Fibroblast of skin of scalp (primary cell): ENCODE measurements at regions not wholly inside any gene's neighbourhood (a gene's known extent, or its start where the extent isn't known, plus 50 kb on each side); places are given as distances from the start of the nearest gene placed in this dataset.
"Not testable (repeated sequence)": the region's sequence is repeated elsewhere in the genome, so short reads cannot be mapped to it uniquely, and the experiment has no call there.

ENCODE experiments used
- DNase-seq: peaks from one replicate; pipeline ENCODE4 v3.0.0-alpha.2; 2013

DNA sequence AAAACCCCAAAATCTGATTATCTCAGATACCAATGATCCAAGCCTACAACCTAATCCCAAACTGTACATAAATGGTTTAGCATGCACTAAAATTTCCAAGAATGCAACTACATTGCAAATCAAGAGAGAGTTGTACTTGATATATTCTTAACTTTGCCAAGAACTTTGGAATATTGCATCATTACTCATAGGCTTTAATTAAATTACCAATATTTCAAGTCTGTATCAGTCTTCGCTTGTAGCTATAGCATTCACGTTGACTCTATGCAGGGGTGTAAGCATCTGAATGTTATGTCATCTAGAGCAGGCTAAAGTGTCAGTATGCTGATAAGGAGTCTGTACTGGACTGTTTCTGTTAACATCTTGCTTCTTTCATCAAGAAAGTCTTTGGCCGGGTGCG is 56.3 kb downstream of the FOXI3 start:
- no peak for DNase-seq

- DNase-seq: no peak
Measured at GRCh38 chr2:88377641-88377991, 74.9 kb downstream of the FOXI3 start.

DNA sequence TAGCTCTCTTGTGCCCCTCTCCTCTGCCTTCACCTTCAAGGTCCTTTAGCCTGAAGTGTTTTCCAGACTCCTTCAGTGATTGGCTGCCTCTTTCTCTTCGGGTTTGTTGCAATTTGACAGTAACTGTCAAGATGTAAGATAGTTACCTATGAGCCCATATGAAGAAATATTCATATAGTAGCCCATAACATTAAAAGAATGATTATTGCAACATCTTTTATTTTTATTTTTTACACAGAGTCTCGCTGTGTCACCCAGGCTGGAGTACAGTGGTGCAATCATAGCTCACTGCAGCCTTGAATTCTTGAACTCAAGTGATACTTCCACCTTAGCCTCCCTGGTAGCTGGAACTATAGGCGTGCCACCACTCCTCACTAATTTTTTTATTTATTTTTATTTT is 80.5 kb downstream of the FOXI3 start:
- DNase-seq: no peak

GRCh38 chr2:88365408-88365807 is 87.1 kb downstream of the FOXI3 start:
- DNase-seq: not testable (repeated sequence)

- no peak for DNase-seq
Measured at GRCh38 chr2:88355486-88355885, 97.0 kb downstream of the FOXI3 start.

DNA sequence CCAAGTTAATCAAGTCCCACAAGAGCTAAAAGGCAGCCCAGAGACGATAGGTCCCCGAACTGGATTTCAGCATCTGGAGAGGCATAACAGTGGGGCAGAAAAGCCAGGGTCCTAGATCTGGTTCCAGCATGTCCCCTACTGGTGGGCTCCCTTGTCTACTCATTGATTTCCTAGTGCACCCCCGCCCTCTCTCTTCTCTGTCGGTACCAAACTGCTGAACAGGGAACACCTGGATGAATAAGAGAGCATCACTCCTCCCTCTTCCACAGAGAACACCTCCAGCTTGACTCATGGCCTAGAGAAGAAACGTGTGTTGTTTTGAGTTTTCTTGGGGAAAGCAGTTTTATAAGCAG is 101.3 kb downstream of the FOXI3 start:
- DNase-seq: no peak

- peak; percentile 22 for DNase-seq
Measured at GRCh38 chr2:88350331-88351248, 101.9 kb downstream of the FOXI3 start.

DNA sequence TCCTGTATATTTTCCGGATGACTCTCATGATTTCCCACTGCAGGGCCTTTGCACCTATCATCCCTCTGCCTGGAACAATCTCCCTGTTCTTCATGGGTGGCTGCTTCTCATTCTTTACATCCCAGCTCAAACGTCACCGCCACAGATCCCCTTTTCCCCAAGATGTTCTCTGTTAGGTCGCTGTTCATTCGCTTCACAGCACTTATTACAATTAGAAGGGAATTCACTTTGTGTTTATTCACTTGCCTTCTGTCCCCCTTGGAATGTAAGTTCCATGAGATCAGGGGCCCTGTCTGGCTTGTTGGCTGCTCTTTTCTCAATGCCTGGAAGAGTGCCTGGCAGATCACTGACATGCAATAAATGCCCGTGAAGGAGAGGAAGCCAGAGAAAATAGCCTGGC is 106.7 kb downstream of the FOXI3 start:
- DNase-seq: no peak

DNA sequence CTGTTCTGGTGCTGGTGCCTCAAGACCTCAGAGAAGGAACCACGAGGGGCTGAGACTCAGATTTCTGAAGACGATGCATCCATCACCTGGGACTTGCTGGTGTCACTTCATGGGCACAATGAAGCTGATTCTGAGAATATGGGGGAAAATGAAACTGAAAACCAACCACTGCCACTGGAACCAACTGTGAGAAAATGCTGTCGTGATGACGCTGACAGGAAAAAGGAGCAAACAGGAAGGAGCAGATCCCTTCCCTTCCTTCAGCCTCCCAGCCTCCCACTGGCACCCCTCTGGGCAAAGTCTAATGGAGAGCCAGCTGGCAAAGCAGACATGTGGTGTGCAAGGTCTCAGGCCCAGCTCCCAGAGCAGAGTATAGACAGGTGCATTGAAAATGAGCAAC is 109.7 kb downstream of the FOXI3 start:
- DNase-seq: no peak

GRCh38 chr2:88334418-88334817 is 118.1 kb downstream of the FOXI3 start:
- DNase-seq: no peak

GRCh38 chr2:88331239-88331638 is 121.3 kb downstream of the FOXI3 start:
- DNase-seq: no peak

- DNase-seq: no peak
Measured at GRCh38 chr2:88329815-88330603, 122.5 kb downstream of the FOXI3 start.

- DNase-seq: no peak
Measured at GRCh38 chr2:88321449-88322248, 130.8 kb downstream of the FOXI3 start.

DNA sequence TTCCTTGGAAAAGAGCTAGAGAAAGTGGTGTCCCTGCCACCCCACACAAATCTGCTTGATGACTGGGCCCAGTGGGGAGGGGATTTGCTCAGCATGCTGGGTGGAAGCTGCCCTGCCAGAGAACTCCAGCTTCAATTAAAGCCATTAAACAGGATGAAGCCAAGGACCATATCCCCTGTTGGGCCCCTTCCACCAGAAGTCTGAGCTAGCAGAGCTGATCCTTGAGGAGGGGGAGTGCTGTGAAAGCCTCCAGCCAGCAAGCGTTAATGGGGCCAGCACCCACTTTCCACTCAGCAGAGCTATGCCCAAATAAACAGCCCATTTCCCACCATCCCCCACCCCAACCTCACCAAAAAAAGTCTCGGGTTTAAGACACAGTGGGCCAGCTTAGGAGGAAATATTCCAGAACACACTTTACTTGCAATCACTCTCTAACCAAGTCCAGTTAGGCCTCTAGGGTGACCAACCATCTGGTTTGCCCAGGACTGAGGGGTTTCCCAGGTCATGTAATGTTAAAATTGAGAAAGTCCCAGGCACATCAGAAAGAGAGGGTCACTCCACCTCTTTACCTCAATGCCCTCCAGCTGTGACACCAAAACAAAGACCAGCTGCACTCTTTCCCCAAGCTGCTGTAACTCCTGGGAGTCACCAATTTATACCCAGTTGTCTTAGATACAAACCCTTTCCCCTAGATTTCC is 132.3 kb downstream of the FOXI3 start:
- no peak for DNase-seq

- no peak for DNase-seq
Measured at GRCh38 chr2:88318956-88319330, 133.6 kb downstream of the FOXI3 start.

DNA sequence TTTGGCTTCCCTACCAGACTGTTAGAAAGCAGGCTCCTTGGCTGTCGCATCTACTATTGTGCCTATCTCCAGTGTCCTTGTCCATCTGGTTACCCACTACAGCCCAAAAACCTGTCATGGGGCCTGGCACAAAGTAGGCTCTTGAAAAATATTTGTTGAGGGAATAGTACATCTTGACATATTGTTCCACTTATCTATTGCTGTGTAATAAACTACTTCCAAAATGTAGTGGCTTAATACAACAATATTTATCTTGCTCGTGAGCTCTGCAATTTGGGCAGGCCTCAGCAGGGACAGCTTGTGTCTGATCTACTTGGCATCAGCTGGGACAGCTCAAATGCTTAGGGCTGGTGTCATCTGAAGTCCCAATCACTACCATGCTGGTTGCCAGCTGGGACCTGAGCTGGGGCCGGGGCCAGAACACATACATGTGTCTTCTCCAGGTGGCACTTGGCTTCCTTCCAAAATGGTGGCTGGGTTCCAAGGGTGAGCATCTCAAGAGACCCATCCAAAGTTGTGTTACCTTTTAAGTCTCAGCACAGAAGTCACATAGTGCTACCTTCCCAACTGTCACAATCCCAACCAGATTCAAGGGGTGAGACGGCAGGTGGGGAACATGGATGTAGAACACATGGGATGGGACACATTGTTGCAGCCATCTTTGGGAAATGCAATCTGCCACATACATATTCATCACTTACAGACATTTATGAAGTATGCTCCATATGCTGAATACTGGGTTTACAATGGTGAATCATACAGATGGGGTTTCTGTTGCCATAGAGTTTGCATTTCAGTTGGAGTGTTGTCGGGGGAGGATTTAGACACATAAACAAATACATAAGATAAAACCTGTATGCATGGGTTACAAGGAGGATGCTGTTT is 134.2 kb downstream of the FOXI3 start:
- DNase-seq: no peak

DNA sequence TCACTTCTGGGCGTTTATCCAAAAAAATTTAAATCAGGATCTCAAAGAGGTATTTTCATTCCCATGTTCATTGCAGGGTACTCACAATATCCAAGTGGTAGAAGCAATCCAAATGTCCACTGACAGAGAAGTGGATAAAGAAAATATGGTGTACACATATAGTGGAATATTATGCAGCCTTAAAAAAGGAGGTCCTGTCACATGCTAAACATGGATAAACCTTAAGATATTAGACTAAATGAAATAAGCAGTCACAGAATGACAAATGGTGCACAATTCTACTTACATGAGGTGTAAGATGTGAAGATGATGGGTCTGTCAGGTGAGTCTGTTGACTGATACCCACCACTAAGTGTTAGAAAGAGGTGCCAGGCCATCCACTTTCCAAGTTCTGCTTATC is 140.6 kb downstream of the THNSL2 start:
- DNase-seq: no peak

DNA sequence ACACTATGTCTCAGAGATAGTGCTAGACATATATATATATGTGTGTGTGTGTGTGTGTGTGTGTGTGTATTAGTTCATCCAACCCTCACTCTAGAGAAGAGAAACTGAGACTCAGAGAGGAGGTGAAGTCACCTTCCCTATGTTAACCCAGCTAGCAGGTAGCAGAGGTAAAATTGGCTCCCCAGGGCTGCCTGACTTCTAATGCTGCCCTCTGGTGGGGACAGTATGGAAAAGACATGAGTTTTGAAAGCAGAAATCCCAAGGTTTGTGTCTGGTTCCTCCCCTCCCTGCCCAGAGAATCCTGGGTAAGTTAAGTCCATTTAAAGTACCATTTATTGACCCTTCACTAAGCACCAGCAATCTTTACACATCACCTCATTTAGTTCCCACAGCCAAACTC is 137.7 kb downstream of the THNSL2 start:
- no peak for DNase-seq

DNA sequence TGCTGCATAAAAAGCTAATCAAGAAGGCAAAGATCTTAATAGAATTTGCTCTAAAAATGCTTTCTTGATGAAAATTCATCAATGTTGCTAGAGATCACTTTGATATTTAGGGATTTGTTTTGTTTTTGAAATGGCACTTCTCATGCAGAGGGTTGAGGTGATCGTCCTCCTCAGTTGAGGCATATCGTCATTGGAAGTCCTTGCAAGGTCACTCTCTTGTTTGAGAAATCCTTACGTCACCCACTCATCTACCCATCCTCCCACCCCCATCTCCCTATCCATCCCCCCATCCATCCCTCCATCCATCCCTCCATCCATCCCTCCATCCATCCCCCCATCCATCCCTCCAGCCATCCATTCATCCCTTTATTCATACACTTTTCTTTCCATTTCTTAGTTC is 133.7 kb downstream of the THNSL2 start:
- DNase-seq: no peak

- no peak for DNase-seq
Measured at GRCh38 chr2:88296247-88296646, 126.1 kb downstream of the THNSL2 start.

DNA sequence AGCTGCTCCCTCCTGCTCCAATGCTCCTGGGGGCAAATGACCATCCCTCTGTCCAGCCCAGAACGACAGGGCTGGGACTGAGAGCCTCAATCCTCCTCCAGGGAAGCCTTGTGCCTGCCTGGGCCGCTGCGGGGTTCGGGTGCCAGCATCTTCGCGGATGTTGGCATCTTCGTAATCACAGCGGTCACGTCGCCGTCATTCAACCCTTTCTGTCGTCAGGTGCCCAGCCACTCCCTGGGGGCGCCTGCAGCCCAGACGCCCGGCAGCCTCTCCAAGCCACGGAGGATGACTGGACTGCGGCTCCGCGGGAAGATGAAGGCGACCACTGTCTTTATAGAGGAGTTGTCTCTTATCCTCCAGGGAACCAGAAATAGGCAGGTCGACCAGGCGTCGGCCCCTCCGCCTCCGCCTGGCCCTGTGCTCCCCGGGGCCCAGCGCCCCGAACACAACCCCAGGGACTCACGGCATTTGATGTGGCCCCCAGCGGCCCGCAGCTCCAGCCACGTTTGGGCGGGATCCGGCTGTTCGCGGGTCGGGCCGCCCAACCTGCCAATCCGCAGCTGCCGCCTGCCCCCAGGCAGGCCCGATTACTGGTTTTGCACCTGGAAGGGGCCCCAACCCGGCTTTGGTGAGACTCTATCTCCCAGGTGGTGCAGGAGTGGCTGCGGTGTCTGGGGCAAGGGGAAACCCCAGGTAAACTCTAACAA is 113.9 kb downstream of the THNSL2 start:
- DNase-seq: no peak
